ENCODE measurements at regions not wholly inside any gene's neighbourhood (a gene's known extent, or its start where the extent isn't known, plus 50 kb on each side); places are given as distances from the start of the nearest gene placed in this dataset.

DNA sequence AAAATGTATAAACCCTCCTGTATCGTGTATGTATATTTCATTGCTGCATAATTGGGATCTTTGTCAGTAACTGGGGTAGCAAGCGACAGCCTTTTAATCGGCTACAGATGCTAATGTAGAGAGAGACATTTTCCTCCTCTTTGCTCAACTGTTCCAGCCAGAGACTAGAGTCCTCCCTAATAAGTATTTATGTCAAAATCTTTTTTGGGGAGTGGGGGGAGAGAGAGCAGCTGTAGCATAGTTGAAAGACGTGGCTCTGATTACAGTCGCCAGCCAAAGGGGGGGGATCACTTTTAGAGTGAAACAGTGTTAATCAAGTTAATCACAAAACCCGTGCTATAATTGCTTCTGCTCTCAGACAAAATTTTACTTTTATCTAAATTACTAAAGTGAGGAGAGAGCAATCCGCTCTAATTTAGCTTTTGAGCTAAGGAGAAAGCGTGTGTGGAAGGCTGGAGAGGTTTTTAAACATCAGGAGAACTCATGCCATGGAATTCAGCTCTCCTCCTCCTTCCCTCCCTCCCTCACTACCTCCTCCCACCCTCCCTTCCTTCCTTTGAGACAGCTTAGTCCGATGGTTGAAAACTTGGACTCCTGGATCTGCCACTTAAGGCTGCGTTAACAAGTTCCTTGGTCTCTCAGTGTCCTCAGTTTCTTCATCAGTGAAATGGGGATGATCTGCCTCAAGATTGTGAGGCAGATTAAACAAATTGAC lies 87.3 kb upstream of the ZNF618 start:
- DNase-seq = peak; percentile 35

DNA sequence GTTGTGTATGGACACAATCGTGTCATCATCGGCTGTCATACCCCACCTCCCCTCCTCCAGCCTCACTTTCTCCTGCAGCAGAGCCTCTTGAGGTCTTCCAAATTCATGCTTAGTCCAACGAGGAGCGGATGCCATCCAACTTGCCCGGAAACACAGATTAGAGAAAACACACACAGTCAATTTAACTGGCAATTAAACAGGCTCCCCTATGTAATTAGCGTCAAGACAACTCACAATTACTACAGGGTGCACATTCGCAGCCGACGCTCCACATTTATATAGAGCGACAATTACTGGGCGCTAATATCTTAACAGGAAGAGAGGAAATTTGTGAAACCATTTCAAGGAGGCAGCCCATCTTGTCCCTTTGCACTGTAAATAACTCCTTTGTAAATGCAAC lies 86.0 kb upstream of the ZNF618 start:
- no peak for DNase-seq

DNA sequence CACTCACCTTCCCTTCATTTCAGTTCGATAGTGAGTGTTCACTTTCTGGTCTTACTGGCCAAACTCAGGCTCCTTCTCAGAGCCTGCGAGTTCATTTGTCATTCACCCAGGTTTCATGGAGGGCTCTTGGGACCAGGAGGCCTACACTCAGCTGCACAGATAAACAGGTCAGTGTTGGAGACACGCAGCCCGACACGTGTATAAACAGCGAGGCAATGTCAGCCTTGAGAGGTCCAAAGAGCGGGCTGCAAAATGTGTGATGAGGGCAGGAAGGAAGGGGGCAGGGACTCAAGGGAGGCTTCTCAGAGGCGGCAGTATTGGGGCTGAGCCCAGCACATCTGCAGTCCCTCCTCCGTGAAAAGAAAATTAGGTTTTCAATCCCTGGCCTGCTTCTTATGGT lies 82.6 kb upstream of the ZNF618 start:
- DNase-seq = no peak

DNA sequence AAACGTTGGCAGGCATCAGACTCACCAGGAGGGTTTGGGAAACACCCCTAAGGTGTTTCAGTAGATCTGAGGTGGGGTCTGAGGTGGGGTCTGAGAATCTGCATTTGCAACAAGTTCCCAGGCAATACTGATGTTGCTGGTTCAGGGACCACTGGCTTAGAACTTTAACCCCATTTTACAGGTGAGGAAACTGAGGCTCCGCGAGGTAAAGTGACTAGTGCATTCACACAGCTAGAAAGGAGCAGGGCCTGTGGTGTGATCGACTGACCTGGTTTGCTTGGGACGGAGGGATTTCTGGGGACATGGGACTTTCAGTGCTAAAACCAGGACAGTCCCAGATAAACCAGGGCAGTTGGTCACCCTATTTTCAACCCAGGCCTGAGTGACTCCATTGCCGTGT lies 81.4 kb upstream of the ZNF618 start:
- DNase-seq = no peak

DNA sequence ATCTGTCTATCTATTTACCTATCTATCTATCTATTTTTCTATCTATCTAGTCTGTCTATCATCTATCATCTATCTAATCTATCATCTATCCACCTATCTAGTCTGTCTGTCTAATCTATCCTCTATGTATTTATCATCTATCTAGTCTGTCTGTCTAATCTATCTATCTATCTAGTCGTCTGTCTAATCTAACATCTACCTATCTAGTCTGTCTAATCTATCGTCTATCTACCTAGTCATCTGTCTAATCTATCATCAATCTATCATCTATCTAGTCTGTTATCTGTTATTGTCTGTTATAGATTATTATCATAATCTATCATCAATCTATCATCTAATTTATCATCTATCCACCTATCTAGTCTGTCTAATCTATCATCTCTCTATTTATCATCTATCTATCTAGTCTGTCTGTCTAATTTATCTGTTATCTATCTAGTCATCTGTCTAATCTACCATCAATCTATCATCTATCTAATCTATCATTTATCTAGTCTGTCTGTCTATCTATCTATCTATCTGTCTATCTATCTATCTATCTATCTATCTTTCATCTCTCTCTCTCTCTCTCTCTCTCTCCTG lies 80.2 kb upstream of the ZNF618 start:
- no peak for DNase-seq

DNA sequence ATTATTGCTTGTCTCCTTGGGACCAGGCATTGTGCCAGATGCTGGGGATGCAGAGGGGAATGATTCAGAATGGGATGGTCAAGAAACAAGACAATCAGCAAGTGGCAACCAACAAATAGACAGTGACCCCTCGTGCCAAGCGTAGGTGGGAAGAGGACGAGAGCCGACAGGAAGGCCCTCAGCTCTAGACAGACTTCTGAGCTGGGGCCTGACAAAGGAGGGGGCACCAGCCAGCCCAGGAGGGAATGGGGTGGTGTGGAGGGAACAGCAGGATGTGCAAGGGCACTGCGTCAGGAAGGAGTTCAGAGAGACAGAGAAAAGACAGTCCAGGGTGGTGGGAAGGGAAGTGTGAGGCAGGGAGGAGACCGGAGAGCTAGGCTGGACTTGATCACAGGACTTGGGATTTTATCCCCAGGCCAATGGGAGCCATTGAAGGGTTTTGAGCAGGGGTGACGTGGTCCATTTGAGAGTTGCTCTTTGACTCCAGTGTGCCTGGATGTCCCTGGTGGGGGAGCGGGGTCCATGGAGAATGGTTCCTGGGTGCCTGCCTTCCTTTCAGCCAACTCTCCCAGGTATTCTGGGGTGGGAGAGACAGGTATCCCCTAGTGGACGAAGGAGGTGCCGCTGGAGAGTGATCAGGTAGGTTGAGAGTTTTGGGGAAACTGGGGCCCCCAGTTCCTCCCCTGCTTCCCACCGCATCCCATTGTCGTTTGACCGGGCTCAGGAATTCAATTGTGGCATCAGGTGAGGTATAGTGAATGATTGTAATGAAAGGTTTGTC lies 79.3 kb upstream of the ZNF618 start:
- no peak for DNase-seq

DNA sequence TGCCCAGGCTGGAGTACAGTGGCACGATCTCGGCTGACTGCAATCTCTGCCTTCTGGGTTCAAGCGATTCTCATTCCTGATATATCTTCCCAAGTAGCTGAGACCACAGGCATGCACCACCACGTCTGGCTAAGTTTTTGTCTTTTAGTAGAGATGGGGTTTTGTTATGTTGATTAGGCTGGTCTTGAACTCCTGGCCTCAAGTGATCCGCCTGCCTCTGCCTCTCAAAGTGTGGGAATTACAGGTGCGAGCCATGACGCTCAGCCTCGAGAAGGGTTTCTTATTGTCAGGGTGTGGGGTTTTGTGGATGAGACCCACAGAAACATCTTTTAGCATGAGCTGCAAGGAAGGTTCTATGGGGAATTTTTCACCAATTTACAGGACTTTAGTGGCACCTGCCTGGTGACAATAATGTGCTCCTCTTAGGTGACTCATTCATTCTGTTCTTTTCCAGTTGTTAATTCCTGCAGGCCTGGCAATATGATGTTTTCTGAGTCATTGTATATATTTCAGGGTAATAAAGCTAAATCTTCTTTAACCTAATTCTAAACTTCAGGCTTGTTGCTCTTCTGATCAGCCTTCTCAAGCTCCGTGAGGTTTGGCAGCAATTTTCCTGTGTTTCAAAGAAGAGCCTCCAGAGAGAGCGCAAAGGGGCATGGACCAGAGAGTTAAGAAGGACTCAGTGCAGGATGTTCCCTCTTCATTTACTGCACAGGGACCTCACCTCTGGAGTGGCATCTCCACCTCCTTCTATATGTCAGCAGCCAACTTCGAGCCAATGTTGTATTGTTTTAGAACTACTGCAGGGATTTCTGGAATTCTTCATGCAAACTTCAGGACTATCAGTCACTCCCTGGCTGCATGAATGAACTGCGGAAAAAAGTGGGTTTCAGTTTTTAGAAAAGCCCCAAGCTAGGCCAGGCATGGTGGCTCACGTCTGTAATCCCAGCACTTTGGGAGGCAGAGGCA lies 77.8 kb upstream of the ZNF618 start:
- DNase-seq = no peak

DNA sequence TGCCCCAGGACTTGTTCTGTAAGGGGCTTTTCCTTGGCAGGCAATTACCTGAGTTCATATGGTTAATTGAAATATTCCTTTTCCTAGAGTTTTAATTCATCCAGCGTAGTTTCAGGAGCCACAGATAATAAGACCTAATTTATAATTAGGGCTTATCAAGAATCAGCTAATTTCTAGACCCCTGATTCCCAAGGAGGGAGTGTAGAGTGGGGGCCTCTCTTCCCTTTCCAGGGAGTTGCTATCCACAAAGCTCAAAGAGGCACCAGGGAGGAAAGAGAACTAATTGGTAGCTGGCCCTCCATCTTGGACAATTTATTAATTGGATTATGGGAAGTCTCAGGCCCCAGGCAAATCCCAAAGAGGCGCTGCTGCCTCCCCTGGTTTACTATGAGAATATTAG lies 75.8 kb upstream of the ZNF618 start:
- DNase-seq = no peak

DNA sequence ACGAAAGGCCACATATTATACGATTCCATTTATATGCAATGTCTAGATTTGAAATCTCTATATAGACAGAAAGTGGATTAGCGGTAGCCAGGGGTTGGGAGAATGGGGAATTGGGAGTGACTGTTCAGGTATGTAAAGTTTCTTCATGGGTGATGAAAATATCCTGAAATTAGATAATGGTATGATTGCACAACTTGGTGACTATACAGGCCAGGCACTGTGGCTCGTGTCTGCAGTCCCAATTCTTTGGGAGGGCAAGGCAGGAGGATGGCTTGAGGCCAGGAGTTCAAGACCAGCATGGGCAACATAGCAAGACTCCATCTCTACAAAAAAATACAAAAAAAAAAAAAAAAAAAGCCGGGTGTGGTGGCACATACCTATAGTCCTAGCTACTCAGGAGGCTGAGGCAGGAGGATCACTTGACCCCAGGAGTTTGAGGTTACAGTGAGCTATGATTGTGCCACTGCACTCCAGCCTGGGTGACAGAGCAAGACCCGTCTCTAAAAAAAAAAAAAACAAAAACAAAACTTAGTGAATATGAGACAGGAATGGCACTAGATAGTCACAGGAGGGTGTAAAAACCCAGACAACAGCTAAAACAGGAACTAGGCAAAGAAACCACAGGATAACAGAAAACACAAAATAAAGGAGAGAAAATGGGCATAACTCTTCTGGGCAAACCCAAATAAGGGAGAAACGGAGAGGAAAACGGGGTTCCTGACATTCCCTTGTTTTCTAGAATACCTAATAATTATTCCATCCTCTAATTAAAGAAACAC lies 72.1 kb upstream of the ZNF618 start:
- DNase-seq = no peak

DNA sequence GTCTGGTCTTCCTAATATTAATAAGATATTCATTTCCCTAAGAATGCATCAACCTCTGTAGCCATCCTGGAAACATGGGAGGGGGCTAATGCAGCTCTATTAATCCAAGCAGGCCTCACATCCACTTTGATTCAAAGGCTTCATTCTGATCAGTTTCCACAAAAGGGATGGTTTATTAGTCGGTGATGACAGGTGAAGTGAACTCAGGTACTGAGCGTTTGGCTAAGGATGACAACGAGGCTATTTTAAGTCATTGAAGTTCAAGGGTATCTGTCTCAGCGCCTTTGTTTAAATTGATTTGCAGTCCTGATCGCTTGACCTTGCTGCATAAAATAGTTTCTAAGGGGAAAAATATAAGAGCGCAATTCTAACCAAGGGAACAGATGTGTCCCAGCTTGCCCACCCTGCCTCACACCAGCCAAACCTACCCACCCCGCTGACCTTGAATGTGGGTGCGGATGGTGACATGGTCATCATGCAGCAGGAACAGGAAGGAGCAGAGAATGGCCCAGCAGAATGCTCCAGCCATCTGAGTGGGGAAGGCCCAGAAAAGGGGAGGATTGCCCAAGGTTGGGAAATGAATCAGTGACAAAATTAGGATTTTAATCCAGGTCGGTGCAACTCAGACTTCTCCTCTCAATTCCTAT lies 70.5 kb upstream of the ZNF618 start:
- no peak for DNase-seq

DNA sequence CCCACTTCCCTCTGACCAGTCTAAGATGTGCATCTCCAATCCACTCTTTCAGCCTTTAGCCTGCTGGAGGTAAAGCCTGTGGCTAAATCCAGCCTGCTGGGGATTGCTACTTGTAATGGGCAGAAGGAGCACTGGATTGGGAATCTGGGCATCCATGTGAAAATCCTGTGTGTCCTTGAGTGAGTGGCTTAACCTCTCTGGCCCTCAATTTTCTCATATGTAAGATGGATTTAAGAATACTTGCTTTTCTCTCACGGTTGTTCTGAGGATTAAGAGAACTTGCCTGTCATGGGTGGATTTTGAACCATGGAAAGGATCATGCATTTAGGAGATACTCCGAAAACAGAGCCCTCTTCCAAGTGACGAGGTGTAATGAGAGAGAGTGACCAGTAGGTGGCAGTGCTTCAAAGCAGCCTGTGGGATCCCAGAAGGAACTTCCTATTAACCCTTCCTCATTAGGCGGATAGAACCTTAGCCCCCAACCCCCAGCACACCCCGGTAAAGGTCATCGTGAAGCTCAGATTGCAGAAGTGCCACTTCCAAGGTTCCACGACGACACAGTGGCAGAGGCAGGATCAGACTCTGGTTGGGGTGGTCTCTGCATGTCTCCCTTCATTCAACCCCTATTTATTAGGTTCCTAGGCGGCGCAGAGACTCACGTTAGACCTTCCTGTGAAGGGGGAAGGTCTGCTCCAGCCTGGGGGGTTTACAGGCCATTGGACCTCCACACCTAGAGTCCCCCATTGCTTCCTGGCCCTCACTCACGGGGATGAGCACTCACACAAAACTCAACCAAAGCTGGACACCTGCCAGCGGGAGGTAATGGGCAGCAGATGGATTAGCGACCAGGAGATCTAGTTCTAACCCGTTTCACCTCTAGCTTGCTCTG lies 68.7 kb upstream of the ZNF618 start:
- DNase-seq = peak; percentile 61

DNA sequence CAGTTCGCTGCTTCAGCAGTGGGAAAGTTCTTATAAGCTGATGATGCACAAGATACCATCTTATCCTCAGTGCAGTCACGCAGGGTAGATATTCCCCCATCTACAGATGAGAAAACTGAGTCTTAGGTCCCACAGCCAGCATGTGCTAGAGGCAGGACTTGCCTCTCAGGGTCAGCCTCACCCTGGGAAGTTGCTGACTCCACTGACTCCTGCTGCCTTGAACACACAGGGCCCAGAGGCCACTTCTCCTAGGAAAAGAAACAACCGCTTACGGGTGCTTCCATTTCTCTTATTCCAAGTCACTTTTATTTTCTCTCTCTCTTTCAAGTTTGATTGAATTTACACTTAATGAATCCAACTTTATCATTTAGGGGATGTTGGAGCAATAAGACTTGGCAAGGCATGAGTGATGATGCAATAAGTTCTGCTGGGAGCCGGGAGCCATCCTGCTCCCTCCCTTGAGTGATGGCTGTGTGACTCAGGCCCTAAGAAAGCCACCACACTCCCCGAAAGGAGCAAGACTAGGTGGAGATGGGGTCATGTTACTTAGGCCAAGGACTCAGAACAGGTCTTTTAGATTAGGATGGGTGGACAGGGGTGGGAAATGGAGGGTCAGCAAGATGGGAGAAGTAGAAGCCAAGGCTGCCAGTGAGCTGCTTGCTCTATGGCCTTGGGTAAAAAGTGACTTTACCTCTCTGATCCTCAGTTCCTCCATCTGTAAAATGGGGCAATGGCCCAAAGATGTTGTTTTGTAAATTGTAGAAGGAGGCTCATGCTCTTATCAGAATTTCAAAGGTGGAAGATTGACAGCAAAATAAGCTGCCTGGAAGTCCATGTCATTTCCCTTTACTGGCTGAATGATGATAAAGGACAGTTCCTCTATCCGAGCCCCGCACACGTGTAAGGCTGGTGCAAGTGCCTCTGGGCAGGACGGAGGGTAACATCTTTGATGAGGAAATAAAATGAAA lies 67.4 kb upstream of the ZNF618 start:
- DNase-seq = no peak

DNA sequence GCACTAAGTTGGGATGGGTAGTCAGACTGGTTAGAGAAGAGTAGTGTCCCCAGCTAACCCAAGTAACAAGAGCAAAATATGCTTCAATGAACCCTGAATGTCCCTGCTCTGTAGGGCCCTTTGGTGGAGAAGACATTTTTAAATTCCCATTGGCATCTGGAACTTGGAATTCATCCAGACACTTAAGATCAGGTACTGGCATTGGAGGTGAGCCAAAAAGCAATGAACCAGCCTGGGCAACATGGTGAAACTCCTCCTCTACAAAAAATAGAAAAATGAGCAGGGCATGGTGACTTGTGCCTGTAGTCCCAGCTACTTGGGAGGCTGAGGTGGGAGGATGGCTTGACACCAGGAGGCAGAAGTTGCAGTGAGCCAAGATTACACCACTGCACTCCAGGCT lies 58.9 kb upstream of the ZNF618 start:
- no peak for DNase-seq

DNA sequence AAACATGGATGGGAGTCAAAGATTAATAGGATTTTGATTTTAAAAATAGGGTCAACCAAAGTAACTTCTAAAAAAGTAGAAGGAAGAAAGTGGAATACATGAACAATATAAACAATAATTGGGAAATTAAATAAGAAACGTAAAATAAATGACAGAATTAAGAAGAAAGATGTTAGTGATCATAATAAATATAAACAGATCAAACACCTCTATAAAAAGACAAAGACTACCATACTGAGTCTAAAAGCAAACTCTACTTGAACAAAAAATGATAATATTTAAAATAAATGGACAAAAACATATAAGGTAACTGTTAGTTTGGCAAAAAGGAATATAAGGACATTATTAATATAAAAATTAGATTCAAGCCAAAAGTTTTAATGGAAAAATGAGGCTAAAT lies 57.7 kb upstream of the ZNF618 start:
- no peak for DNase-seq

DNA sequence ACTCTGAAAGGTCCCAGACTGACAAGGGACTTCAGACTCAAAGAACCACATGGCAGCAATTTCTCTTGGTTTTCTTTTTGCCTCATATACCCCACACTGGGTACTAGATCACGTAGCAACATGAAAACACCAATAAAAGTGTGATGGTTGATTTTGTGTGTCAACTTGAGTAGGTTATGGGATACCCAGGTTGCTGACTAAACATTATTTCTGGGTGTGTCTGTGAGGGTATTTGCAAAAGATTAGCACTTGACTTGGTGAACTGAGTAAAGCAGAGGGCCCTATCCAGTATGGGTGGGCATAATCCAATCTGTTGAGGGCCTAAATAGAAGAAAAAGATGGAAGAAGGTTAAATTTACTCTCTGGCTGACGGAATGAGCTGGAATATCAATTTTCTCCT lies 53.8 kb upstream of the ZNF618 start:
- DNase-seq = no peak

DNA sequence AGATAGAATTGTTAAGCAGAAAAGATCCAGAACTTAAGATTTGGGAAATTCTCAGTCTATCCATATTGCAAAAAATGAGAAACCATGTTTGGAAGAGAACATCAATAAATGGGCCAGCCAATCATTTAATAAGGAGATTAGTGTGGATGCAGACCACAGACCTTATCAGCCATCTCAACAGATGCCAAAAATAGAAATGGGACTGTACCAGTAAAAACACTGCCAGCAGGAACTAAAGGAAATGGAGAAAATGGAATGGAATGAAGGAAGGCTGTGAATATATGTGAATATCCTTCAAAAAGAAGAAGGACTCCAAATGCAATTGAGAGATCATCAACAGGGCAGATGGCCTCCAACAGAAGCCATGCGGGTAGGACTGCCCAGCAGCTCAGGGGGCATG lies 52.7 kb upstream of the ZNF618 start:
- DNase-seq = no peak
